Subcutaneous abdominal adipose tissue (tissue), 5 donors: ENCODE measurements at regions not wholly inside any gene's neighbourhood (a gene's known extent, or its start where the extent isn't known, plus 50 kb on each side); places are given as distances from the start of the nearest gene placed in this dataset.

Experiments
- H3K27ac ChIP-seq: one replicate; pipeline ENCODE4 v1.7.0; 2013; ENCODE audit warnings: low read depth, mild to moderate bottlenecking, inconsistent platforms, low read length, moderate library complexity
- H3K27me3 ChIP-seq, 5 donors: one replicate each; pipeline ENCODE4 v1.7.0; 2013; ENCODE audit warnings: low read length in 5 of 5, inconsistent platforms in 1 of 5; ENCODE audit not compliant: control insufficient read depth in 5 of 5, insufficient read depth in 4 of 5
- H3K36me3 ChIP-seq, 5 donors: one replicate each; pipeline ENCODE4 v1.7.0; 2013; ENCODE audit warnings: low read length in 5 of 5; ENCODE audit not compliant: control insufficient read depth in 5 of 5, insufficient read depth in 5 of 5
- H3K4me1 ChIP-seq, 5 donors: one replicate each; pipeline ENCODE4 v1.7.0; 2013; ENCODE audit warnings: low read length in 5 of 5, mild to moderate bottlenecking in 3 of 5, moderate library complexity in 1 of 5; ENCODE audit not compliant: control insufficient read depth in 5 of 5, insufficient read depth in 5 of 5
- H3K4me3 ChIP-seq, 5 donors: one replicate each; pipeline ENCODE4 v1.7.0; 2013; ENCODE audit warnings: low read length in 5 of 5, low read depth in 1 of 5
- H3K9ac ChIP-seq, 5 donors: one replicate each; pipeline ENCODE4 v1.7.0; 2013; ENCODE audit warnings: low read length in 5 of 5, mild to moderate bottlenecking in 4 of 5, moderate library complexity in 3 of 5
- H3K9me3 ChIP-seq, 5 donors: one replicate each; pipeline ENCODE4 v1.7.0; 2013; ENCODE audit warnings: low read length in 5 of 5; ENCODE audit not compliant: control insufficient read depth in 5 of 5
- donor health status: healthy.
- donor health status: healthy.
- donor health status: healthy.
- donor health status: healthy.
- donor health status: healthy.

GRCh38 chr4:180652533-180652932 lies 1590.7 kb upstream of the TENM3 start:
- H3K4me1 ChIP-seq: no peaks in the 10 kb centered on the region

GRCh38 chr4:180655886-180656285 lies 1587.3 kb upstream of the TENM3 start:
- H3K9me3 ChIP-seq: no peaks in the 10 kb centered on the region
- H3K9ac ChIP-seq: no peak overlapping the region
- no peak overlapping the region for H3K4me3 ChIP-seq
- H3K27ac ChIP-seq: no peak overlapping the region
- no peaks in the 10 kb centered on the region for H3K4me1 ChIP-seq
- H3K27me3 ChIP-seq: no peaks in the 10 kb centered on the region
- no peaks in the 10 kb centered on the region for H3K36me3 ChIP-seq

More at GRCh38 chr4:180652533-180652932, 1590.7 kb upstream of the TENM3 start:
- Histone ChIP-seq H3K9ac (no peak overlapping the region), H3K9me3 (no peaks in the 10 kb centered on the region), H3K27me3 (no peaks in the 10 kb centered on the region), H3K27ac (no peak overlapping the region), H3K4me3 (no peak overlapping the region), H3K36me3 (no peaks in the 10 kb centered on the region)

- no peaks in the 10 kb centered on the region for H3K27me3 ChIP-seq
- no peak overlapping the region for H3K9ac ChIP-seq
- H3K36me3 ChIP-seq: no peaks in the 10 kb centered on the region
- H3K9me3 ChIP-seq: no peaks in the 10 kb centered on the region
- H3K4me3 ChIP-seq: no peak overlapping the region
- no peak overlapping the region for H3K27ac ChIP-seq
- H3K4me1 ChIP-seq: no peaks in the 10 kb centered on the region
Observed at GRCh38 chr4:180657881-180658280, 1585.3 kb upstream of the TENM3 start.

GRCh38 chr4:180664766-180665368 lies 1578.3 kb upstream of the TENM3 start:
- no peaks in the 10 kb centered on the region for H3K36me3 ChIP-seq
- no peak overlapping the region for H3K27ac ChIP-seq
- H3K9me3 ChIP-seq: no peaks in the 10 kb centered on the region
- peaks cover 0 to 4% (median 0%) of the 10 kb centered on the region in 5 donors for H3K4me1 ChIP-seq
- H3K9ac ChIP-seq: no peak overlapping the region
- no peak overlapping the region for H3K4me3 ChIP-seq
- H3K27me3 ChIP-seq: no peaks in the 10 kb centered on the region

GRCh38 chr4:180665481-180665880 lies 1577.7 kb upstream of the TENM3 start:
- Histone ChIP-seq H3K9me3 (no peaks in the 10 kb centered on the region), H3K4me3 (no peak overlapping the region), H3K27me3 (no peaks in the 10 kb centered on the region), H3K9ac (no peak overlapping the region), H3K4me1 (peaks cover 0 to 4% (median 0%) of the 10 kb centered on the region in 5 donors), H3K27ac (no peak overlapping the region), H3K36me3 (no peaks in the 10 kb centered on the region)

- no peak overlapping the region for H3K27ac ChIP-seq
- H3K27me3 ChIP-seq: no peaks in the 10 kb centered on the region
- H3K4me1 ChIP-seq: peaks cover 0 to 4% (median 0%) of the 10 kb centered on the region in 5 donors
- no peaks in the 10 kb centered on the region for H3K36me3 ChIP-seq
- H3K9ac ChIP-seq: no peak overlapping the region
- no peaks in the 10 kb centered on the region for H3K9me3 ChIP-seq
- no peak overlapping the region for H3K4me3 ChIP-seq
Observed at GRCh38 chr4:180665994-180666824, 1577.0 kb upstream of the TENM3 start.

- Histone ChIP-seq H3K27ac (no peak overlapping the region), H3K9ac (no peak overlapping the region), H3K4me3 (no peak overlapping the region), H3K27me3 (no peaks in the 10 kb centered on the region), H3K9me3 (no peaks in the 10 kb centered on the region), H3K4me1 (peaks cover 0 to 4% (median 0%) of the 10 kb centered on the region in 5 donors), H3K36me3 (no peaks in the 10 kb centered on the region)
Observed at GRCh38 chr4:180668732-180669131, 1574.5 kb upstream of the TENM3 start.

GRCh38 chr4:180669680-180670079 lies 1573.5 kb upstream of the TENM3 start:
- H3K9me3 ChIP-seq: no peaks in the 10 kb centered on the region
- H3K27me3 ChIP-seq: no peaks in the 10 kb centered on the region
- no peaks in the 10 kb centered on the region for H3K36me3 ChIP-seq
- H3K4me3 ChIP-seq: no peak overlapping the region
- H3K9ac ChIP-seq: no peak overlapping the region
- no peak overlapping the region for H3K27ac ChIP-seq
- peaks cover 0 to 4% (median 0%) of the 10 kb centered on the region in 5 donors for H3K4me1 ChIP-seq

GRCh38 chr4:180674619-180675358 lies 1568.4 kb upstream of the TENM3 start:
- Histone ChIP-seq H3K9ac (no peak overlapping the region), H3K27me3 (no peaks in the 10 kb centered on the region), H3K9me3 (no peaks in the 10 kb centered on the region), H3K36me3 (no peaks in the 10 kb centered on the region), H3K27ac (no peak overlapping the region), H3K4me3 (no peak overlapping the region), H3K4me1 (no peaks in the 10 kb centered on the region)

- no peaks in the 10 kb centered on the region for H3K4me1 ChIP-seq
- H3K36me3 ChIP-seq: no peaks in the 10 kb centered on the region
- no peaks in the 10 kb centered on the region for H3K9me3 ChIP-seq
- H3K27me3 ChIP-seq: no peaks in the 10 kb centered on the region
- no peak overlapping the region for H3K9ac ChIP-seq
- no peak overlapping the region for H3K27ac ChIP-seq
- no peak overlapping the region for H3K4me3 ChIP-seq
Observed at GRCh38 chr4:180675359-180675650, 1567.9 kb upstream of the TENM3 start.
